GM06990 (cell line): ENCODE measurements at regions not wholly inside any gene's neighbourhood (a gene's known extent, or its start where the extent isn't known, plus 50 kb on each side); places are given as distances from the start of the nearest gene placed in this dataset.

Experiments used
- DNase-seq: peaks from one replicate; pipeline ENCODE4 v3.0.0-alpha.2; 2011; ENCODE audit not compliant: insufficient read length; ENCODE audit errors: extremely low read depth
- H3K27me3 ChIP-seq: replicated peaks from 2 replicates; pipeline ENCODE4 v1.6.0; 2011; ENCODE audit warnings: low read length; ENCODE audit not compliant: control insufficient read depth, insufficient read depth
- H3K36me3 ChIP-seq: 2 replicates; pipeline ENCODE4 v1.5.1; 2011; ENCODE audit warnings: low read length; ENCODE audit not compliant: control insufficient read depth, insufficient read depth
- H3K4me3 ChIP-seq: replicated peaks from 2 replicates; pipeline ENCODE4 v1.5.1; 2011; ENCODE audit warnings: low read depth, mild to moderate bottlenecking, control low read depth, low read length
- CTCF ChIP-seq: IDR thresholded peaks from 2 replicates; pipeline ENCODE4 v1.5.1; 2011; ENCODE audit warnings: low read length, control low read depth, mild to moderate bottlenecking, inconsistent platforms; ENCODE audit not compliant: insufficient read depth, poor library complexity, severe bottlenecking

- Histone ChIP-seq H3K27me3 (no peaks in the 10 kb centered on the region), H3K36me3 (no peaks in the 10 kb centered on the region), H3K4me3 (no peak overlapping the region)
- TF ChIP-seq CTCF: no peak
- DNase-seq: no peak
These were observed 212.4 kb upstream of the TBC1D5 start for GRCh38 chr3:17954801-17955200.

GRCh38 chr3:17951241-17951640 is 208.8 kb upstream of the TBC1D5 start:
- Histone ChIP-seq H3K36me3 (no peaks in the 10 kb centered on the region), H3K27me3 (no peaks in the 10 kb centered on the region), H3K4me3 (no peak overlapping the region)
- no peak for TF ChIP-seq CTCF
- DNase-seq: no peak

GRCh38 chr3:17949101-17949500 is 206.7 kb upstream of the TBC1D5 start:
- TF ChIP-seq CTCF: no peak
- Histone ChIP-seq H3K36me3 (no peaks in the 10 kb centered on the region), H3K27me3 (no peaks in the 10 kb centered on the region), H3K4me3 (no peak overlapping the region)
- DNase-seq: no peak

- no peaks in the 10 kb centered on the region for H3K27me3 ChIP-seq
- no peak for DNase-seq
- no peaks in the 10 kb centered on the region for H3K36me3 ChIP-seq
- H3K4me3 ChIP-seq: no peak overlapping the region
- no peak for TF ChIP-seq CTCF
These were observed 205.4 kb upstream of the TBC1D5 start for GRCh38 chr3:17947833-17948232.

GRCh38 chr3:17946619-17947018 is 204.2 kb upstream of the TBC1D5 start:
- Histone ChIP-seq H3K4me3 (no peak overlapping the region), H3K27me3 (no peaks in the 10 kb centered on the region), H3K36me3 (no peaks in the 10 kb centered on the region)
- TF ChIP-seq CTCF: no peak
- DNase-seq: no peak

GRCh38 chr3:17945799-17946399 is 203.5 kb upstream of the TBC1D5 start:
- no peak for DNase-seq
- TF ChIP-seq CTCF: no peak
- H3K4me3 ChIP-seq: no peak overlapping the region
- H3K36me3 ChIP-seq: no peaks in the 10 kb centered on the region
- H3K27me3 ChIP-seq: no peaks in the 10 kb centered on the region
